ENCODE measurements at regions not wholly inside any gene's neighbourhood (a gene's known extent, or its start where the extent isn't known, plus 50 kb on each side); places are given as distances from the start of the nearest gene placed in this dataset.

DNA sequence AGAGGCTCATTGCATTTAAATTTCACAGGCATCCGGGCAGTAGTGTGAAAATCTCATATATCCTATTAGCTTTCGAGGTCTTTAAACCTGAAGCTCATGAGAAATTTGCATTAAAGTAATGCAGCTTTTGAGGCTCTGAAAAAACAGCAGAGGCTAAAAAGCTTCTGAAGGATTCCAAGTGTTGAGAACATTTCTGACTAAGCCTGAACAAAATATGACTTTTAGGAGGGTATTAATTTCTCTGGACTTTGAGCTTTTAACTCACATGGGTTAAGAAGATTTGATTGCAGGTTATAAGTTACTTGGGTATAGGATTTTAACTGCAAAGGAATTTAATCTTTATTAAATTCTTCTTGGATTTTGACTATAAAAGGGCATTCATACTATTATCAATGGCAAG lies 743.9 kb downstream of the TLE1 start:
- H3K27ac Mint-ChIP-seq = no peak overlapping the region
- H3K27me3 Mint-ChIP-seq = no peaks in the 10 kb centered on the region
- ATAC-seq (ENCODE audit: low read depth) = no peak
- peaks cover 2% of the 10 kb centered on the region for H3K4me1 Mint-ChIP-seq
- DNase-seq (ENCODE audit: low spot score in 2 of 2) = no peak
- H3K36me3 Mint-ChIP-seq = no peaks in the 10 kb centered on the region
- no peak overlapping the region for H3K4me3 Mint-ChIP-seq
- H3K9me3 Mint-ChIP-seq = no peaks in the 10 kb centered on the region

DNA sequence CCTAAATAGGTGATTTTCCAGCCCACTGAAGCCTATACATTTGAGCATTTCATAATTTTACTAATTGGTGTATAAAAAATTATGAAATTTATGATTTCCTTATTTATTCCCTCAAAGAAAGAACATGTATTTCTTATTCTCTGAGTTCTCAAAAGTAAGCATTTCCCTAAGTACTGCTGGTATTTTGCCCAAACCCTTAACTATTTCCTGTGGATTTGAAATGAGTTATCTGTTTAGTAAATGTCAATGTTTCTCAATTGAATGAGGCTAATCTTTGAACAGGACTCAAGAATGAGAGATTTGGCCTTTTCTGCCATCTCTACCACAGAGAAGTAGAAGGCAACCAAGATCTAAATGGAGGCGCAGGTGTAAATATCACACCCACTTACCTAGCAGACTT lies 751.7 kb downstream of the TLE1 start:
- no peak for ATAC-seq (ENCODE audit: low read depth)
- peaks cover 2% of the 10 kb centered on the region for H3K36me3 Mint-ChIP-seq
- no peak overlapping the region for H3K4me3 Mint-ChIP-seq
- no peaks in the 10 kb centered on the region for H3K27me3 Mint-ChIP-seq
- H3K4me1 Mint-ChIP-seq = no peaks in the 10 kb centered on the region
- no peak overlapping the region for H3K27ac Mint-ChIP-seq
- DNase-seq (ENCODE audit: low spot score in 2 of 2) = no peak
- H3K9me3 Mint-ChIP-seq = no peaks in the 10 kb centered on the region

DNA sequence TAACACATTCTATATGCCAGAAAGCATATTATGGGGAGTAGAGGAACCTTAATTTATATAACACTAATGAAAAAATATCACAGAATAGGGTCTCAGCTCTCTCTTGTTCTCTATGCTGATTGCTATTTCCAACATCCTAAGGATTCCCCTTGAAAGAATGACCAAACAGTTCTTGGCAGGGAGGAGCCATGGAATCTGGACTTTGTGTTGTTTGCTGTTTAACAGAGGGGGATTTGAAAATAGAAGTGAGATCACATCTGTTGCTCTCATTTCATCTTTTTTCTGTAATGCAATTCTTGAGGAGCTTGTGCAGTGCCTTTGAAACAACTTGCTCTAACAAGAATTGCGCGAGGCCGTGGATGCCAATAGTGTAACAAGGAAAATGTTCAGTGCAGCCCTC lies 755.3 kb downstream of the TLE1 start:
- no peak for ATAC-seq (ENCODE audit: low read depth)
- no peaks in the 10 kb centered on the region for H3K4me1 Mint-ChIP-seq
- peaks cover 2% of the 10 kb centered on the region for H3K36me3 Mint-ChIP-seq
- no peak overlapping the region for H3K4me3 Mint-ChIP-seq
- H3K27ac Mint-ChIP-seq = no peak overlapping the region
- no peak for DNase-seq (ENCODE audit: low spot score in 2 of 2)
- no peaks in the 10 kb centered on the region for H3K9me3 Mint-ChIP-seq
- H3K27me3 Mint-ChIP-seq = no peaks in the 10 kb centered on the region

DNA sequence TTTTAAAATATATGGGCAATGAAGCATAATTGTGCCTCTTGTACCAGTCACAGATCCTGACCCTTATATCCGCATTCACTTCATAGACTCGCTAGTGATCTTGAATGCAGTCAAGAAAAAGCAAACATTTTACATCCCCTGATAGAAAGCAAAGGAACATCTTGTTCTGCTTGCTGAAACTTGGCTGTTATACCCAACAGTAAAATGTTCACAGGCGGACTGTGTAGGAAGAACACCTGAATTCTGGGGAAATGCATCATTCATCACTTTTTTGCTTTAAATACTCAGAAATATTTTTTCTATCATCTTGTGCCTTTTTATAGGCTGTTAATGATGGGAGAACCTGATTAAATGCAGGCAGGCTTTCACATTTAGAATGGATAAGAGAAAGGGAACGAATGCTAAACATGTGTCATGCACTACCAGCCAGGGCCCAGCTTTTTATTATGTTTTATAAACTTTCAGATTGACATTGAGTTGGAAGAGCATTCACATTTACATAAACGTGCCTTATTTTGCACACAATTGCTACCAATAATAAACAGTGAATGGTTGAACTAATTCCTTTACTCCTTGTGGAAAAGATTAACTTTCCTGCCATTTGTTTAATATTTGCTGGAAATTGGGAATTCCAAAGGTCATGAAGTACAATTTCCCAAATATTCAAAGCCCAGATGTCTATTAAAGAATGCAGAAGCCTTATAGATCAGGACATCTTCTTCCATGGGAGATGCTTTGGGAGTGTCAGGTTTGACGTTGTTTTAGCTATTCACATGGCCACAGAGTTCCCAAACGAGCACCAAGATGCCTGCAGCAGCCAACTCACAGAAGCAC lies 756.2 kb downstream of the TLE1 start:
- peaks cover 2% of the 10 kb centered on the region for H3K36me3 Mint-ChIP-seq
- no peak for ATAC-seq (ENCODE audit: low read depth)
- no peaks in the 10 kb centered on the region for H3K4me1 Mint-ChIP-seq
- no peak overlapping the region for H3K4me3 Mint-ChIP-seq
- no peak for DNase-seq (ENCODE audit: low spot score in 2 of 2)
- H3K27me3 Mint-ChIP-seq = no peaks in the 10 kb centered on the region
- no peak overlapping the region for H3K27ac Mint-ChIP-seq
- H3K9me3 Mint-ChIP-seq = no peaks in the 10 kb centered on the region

DNA sequence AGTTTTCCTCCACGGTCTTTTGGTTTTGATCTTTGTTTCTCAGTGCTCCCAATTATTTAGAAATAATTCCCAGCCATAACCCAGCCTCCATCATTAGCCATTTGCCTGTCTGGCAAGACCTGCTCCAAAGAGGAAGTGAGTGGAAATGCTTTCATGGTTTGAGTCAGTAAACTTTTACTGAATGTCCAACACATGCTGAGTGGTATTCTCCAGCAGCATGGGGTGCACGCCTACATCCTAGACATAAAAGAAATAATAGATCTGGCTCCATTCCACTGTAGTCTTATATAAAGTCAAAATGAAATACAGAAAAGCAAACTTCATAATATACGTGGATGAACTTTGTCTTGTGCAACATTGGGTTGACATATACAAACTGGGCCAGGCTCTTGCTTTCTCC lies 757.2 kb downstream of the TLE1 start:
- Mint-ChIP-seq H3K27ac (no peak overlapping the region), H3K9me3 (no peaks in the 10 kb centered on the region), H3K36me3 (peaks cover 2% of the 10 kb centered on the region), H3K4me1 (no peaks in the 10 kb centered on the region), H3K27me3 (no peaks in the 10 kb centered on the region), H3K4me3 (no peak overlapping the region)
- ATAC-seq (ENCODE audit: low read depth) (no peak), DNase-seq (ENCODE audit: low spot score in 2 of 2) (no peak)

- peaks cover 2% of the 10 kb centered on the region for H3K36me3 Mint-ChIP-seq
Observed at GRCh38 chr9:80931163-80931562, 758.2 kb downstream of the TLE1 start.

GRCh38 chr9:80928697-80929096 lies 760.6 kb downstream of the TLE1 start:
- DNase-seq (ENCODE audit: low spot score in 2 of 2) = no peak
- Mint-ChIP-seq H3K9me3 (peaks cover 2% of the 10 kb centered on the region), H3K27ac (no peak overlapping the region), H3K4me3 (no peak overlapping the region), H3K27me3 (no peaks in the 10 kb centered on the region), H3K36me3 (no peaks in the 10 kb centered on the region), H3K4me1 (no peaks in the 10 kb centered on the region)
- ATAC-seq (ENCODE audit: low read depth) = no peak

More at GRCh38 chr9:80931163-80931562, 758.2 kb downstream of the TLE1 start:
- Mint-ChIP-seq H3K4me1 (no peaks in the 10 kb centered on the region), H3K4me3 (no peak overlapping the region), H3K9me3 (peaks cover 2% of the 10 kb centered on the region), H3K27me3 (no peaks in the 10 kb centered on the region), H3K27ac (no peak overlapping the region)
- DNase-seq (ENCODE audit: low spot score in 2 of 2) (no peak), ATAC-seq (ENCODE audit: low read depth) (no peak)

DNA sequence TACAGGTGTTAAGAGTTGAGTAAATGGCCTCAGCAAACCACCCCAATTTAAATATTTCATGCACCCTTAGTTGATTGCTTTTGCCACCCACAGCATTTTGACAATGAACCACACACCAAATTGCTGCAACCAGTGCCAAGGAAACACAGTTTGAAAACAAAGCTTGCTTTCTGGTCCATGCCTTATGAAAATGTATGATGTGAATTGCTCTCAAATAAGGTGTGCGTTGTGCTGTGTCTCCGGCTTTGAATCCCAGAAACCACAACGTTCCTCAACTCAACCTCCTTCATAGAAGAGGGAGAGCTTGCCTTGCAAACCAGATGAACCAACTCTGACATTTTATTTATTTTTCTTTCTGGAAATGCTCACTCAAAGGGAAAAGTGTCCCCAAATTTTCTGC lies 762.7 kb downstream of the TLE1 start:
- Mint-ChIP-seq H3K36me3 (peaks cover 2% of the 10 kb centered on the region), H3K27me3 (no peaks in the 10 kb centered on the region), H3K4me3 (no peak overlapping the region), H3K4me1 (peaks cover 10% of the 10 kb centered on the region), H3K27ac (no peak overlapping the region), H3K9me3 (peaks cover 5% of the 10 kb centered on the region)
- DNase-seq (ENCODE audit: low spot score in 2 of 2) = no peak
- no peak for ATAC-seq (ENCODE audit: low read depth)

DNA sequence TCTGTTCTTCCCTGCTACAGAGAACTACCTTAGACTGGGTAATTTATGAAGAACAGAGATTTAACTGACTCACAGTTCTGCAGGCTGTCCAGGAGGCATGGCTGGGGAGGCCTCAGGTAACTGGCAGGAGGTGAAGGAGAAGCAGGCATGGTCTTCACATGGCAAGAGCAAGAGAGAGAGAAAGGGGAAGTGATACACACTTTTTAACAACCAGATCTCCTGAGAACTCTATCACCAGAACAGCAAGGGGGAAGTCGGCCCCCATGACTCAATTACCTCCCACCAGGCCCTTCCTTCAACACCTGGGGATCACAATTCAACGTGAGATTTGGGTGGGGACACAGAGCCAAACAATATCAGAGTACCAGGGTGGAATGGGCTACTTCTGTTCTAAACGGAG lies 766.8 kb downstream of the TLE1 start:
- Mint-ChIP-seq H3K27ac (no peak overlapping the region), H3K9me3 (peaks cover 5% of the 10 kb centered on the region), H3K27me3 (no peaks in the 10 kb centered on the region), H3K4me1 (peaks cover 10% of the 10 kb centered on the region), H3K4me3 (no peak overlapping the region), H3K36me3 (peaks cover 2% of the 10 kb centered on the region)
- no peak for DNase-seq (ENCODE audit: low spot score in 2 of 2)
- ATAC-seq (ENCODE audit: low read depth) = no peak

GRCh38 chr9:80906728-80907127 lies 782.6 kb downstream of the TLE1 start:
- no peak for DNase-seq (ENCODE audit: low spot score in 2 of 2)
- no peak overlapping the region for H3K4me3 Mint-ChIP-seq
- no peak for ATAC-seq (ENCODE audit: low read depth)
- no peaks in the 10 kb centered on the region for H3K4me1 Mint-ChIP-seq
- no peaks in the 10 kb centered on the region for H3K36me3 Mint-ChIP-seq
- no peaks in the 10 kb centered on the region for H3K9me3 Mint-ChIP-seq
- H3K27ac Mint-ChIP-seq = no peak overlapping the region
- no peaks in the 10 kb centered on the region for H3K27me3 Mint-ChIP-seq

GRCh38 chr9:80899208-80899607 lies 790.1 kb downstream of the TLE1 start:
- Mint-ChIP-seq H3K27ac (no peak overlapping the region), H3K4me3 (no peak overlapping the region), H3K9me3 (no peaks in the 10 kb centered on the region), H3K4me1 (no peaks in the 10 kb centered on the region), H3K27me3 (no peaks in the 10 kb centered on the region), H3K36me3 (no peaks in the 10 kb centered on the region)
- ATAC-seq (ENCODE audit: low read depth) (no peak), DNase-seq (ENCODE audit: low spot score in 2 of 2) (no peak)

DNA sequence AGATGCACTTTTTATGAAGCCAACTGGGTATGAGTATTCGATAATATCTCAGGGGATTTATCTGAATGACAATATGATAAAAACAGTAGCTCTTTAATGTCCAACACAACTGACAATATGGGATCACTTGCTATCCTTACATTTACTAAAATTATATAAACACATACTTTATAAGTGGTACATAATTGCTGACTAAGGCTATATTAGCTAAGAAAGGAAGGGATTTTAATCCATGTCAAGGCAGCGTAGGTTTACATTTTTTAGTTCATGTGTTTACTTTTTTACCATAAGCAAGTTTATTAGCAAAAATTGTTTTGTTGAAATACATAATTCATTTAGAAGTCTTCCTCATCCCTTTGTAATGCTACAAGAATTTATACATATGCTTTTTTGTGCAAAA lies 796.2 kb downstream of the TLE1 start:
- DNase-seq (ENCODE audit: low spot score in 2 of 2) = no peak
- Mint-ChIP-seq H3K27me3 (no peaks in the 10 kb centered on the region), H3K36me3 (no peaks in the 10 kb centered on the region), H3K4me3 (no peak overlapping the region), H3K9me3 (no peaks in the 10 kb centered on the region), H3K4me1 (no peaks in the 10 kb centered on the region), H3K27ac (no peak overlapping the region)
- ATAC-seq (ENCODE audit: low read depth) = no peak

GRCh38 chr9:80892703-80893102 lies 796.6 kb downstream of the TLE1 start:
- Mint-ChIP-seq H3K9me3 (no peaks in the 10 kb centered on the region), H3K4me1 (no peaks in the 10 kb centered on the region), H3K27me3 (no peaks in the 10 kb centered on the region), H3K36me3 (no peaks in the 10 kb centered on the region), H3K27ac (no peak overlapping the region), H3K4me3 (no peak overlapping the region)
- ATAC-seq (ENCODE audit: low read depth) = no peak
- DNase-seq (ENCODE audit: low spot score in 2 of 2) = no peak

DNA sequence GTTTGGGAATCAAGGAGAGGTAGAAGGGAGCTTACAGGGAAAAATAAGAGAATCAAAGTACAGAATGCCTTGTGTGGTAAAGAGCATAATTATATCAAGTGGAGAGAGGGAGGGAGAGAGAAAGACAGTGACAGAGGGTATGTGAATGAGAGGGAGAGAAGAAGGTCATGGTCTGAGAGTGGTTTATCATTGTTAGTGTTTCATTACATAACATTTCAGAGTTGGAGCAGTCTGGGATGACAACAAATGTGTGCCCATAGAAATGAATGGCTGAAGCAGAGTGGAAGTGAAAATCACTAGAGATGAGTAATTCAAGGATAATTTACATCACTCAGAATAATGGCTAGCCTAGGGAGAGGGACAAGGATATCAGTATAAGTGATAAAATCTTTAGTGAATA lies 799.2 kb downstream of the TLE1 start:
- Mint-ChIP-seq H3K27me3 (no peaks in the 10 kb centered on the region), H3K27ac (no peak overlapping the region), H3K4me3 (no peak overlapping the region), H3K36me3 (no peaks in the 10 kb centered on the region), H3K4me1 (no peaks in the 10 kb centered on the region), H3K9me3 (no peaks in the 10 kb centered on the region)
- ATAC-seq (ENCODE audit: low read depth) (no peak), DNase-seq (ENCODE audit: low spot score in 2 of 2) (no peak)

- Mint-ChIP-seq H3K4me1 (no peaks in the 10 kb centered on the region), H3K27me3 (no peaks in the 10 kb centered on the region), H3K36me3 (no peaks in the 10 kb centered on the region), H3K9me3 (no peaks in the 10 kb centered on the region), H3K4me3 (no peak overlapping the region), H3K27ac (no peak overlapping the region)
- ATAC-seq (ENCODE audit: low read depth) = no peak
- no peak for DNase-seq (ENCODE audit: low spot score in 2 of 2)
Observed at GRCh38 chr9:80885894-80886293, 803.5 kb downstream of the TLE1 start.

Measured in memory B cell (primary cell).